ENCODE measurements at regions not wholly inside any gene's neighbourhood (a gene's known extent, or its start where the extent isn't known, plus 50 kb on each side); places are given as distances from the start of the nearest gene placed in this dataset.

DNA sequence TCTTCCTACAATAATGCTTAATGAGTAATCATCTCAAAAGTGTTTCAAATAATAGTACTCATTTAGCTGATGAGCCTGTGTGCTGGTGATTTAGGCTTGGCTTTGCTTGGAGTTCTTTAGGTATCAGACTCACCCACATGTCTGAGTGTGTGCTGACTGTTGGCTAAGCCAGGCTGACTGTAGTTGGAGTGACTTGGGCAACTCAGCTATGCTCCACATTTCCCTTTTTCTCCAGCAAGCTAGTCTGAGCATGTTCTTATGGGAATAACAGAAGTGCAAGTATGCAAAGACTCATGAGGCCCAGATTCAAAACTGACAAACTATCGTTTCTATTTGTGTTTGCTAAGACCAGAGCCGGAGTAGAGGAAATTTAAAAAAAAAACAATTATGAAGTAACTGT is 99.0 kb upstream of the ADGRL4 start:
- TF ChIP-seq, protein P1, sequence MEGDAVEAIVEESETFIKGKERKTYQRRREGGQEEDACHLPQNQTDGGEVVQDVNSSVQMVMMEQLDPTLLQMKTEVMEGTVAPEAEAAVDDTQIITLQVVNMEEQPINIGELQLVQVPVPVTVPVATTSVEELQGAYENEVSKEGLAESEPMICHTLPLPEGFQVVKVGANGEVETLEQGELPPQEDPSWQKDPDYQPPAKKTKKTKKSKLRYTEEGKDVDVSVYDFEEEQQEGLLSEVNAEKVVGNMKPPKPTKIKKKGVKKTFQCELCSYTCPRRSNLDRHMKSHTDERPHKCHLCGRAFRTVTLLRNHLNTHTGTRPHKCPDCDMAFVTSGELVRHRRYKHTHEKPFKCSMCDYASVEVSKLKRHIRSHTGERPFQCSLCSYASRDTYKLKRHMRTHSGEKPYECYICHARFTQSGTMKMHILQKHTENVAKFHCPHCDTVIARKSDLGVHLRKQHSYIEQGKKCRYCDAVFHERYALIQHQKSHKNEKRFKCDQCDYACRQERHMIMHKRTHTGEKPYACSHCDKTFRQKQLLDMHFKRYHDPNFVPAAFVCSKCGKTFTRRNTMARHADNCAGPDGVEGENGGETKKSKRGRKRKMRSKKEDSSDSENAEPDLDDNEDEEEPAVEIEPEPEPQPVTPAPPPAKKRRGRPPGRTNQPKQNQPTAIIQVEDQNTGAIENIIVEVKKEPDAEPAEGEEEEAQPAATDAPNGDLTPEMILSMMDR (conservative IDR thresholded peaks at IDR 0.05; ENCODE audit: low read depth, low read length): no peak
- TF ChIP-seq EZH2 (IDR thresholded peaks at IDR 0.05; ENCODE audit: borderline replicate concordance, low read depth, low read length, poor library complexity, severe bottlenecking): no peak

Measured in A673 (cell line).